GM21526 (cell line): ENCODE measurements at regions not wholly inside any gene's neighbourhood (a gene's known extent, or its start where the extent isn't known, plus 50 kb on each side); places are given as distances from the start of the nearest gene placed in this dataset.
"Not testable (repeated sequence)": the region's sequence is repeated elsewhere in the genome, so short reads cannot be mapped to it uniquely, and the experiment has no call there.

Experiments
- ATAC-seq: cut with Tn5 transposase; IDR thresholded peaks from one replicate; pipeline ENCODE4 v1.9.1; 2021; ENCODE audit warnings: moderate library complexity; ENCODE audit not compliant: unreplicated experiment, low FRiP score

DNA sequence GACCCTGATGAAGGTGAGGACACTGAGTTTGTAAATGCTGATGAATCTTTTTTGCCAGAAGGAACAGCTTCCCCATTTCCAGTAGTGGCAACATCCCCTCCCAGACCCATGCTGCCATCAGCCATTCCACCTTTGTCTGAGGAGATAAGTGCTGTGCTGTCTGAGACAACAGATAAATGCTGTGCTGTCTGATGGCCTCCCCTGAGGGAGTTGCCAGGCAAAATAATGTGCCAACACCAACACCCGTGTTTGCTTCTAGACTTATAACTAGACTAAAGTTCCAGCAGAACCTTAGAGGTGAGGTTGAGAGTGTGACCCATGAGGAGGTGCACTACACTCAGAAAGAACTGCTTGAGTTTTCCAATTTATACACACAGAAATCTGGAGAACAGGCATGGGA, 349.5 kb downstream of the C12orf75 start:
- no peak for ATAC-seq

DNA sequence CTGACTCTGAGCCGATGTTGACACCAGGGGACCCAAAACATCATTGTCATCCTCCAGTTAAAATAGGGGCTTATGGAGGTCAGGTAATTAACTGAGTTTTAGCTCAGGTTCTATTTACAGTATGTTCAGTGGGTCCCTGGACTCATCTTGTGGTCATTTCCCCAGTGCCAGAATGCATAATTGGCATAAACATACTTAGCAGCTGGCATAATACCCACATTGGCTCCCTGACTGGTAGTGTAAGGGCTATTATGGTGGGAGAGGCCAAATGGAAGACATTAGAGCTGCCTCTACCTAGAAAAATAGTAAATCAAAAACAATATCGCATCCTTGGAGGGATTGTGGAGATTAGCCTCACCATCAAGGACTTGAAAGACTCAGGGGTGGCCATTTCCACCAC, 350.9 kb downstream of the C12orf75 start:
- no peak for ATAC-seq

DNA sequence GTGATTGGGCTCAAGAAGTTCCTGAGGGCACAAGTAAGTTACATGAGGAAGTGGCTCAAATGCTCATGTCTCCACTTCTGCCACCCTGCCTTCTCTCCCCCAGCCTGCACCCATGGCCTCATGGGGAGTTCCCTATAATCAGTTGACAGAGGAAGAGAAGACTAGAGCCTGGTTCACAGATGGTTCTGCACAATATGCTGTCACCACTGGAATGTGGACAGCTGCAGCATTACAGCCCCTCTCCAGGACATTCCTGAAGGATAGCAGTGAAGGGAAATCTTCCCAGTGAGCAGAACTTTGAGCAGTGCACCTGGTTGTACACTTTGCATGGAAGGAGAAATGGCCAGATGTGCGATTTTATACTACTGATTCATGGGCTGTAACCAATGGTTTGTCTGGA, 352.3 kb downstream of the C12orf75 start:
- ATAC-seq = not testable (repeated sequence)

DNA sequence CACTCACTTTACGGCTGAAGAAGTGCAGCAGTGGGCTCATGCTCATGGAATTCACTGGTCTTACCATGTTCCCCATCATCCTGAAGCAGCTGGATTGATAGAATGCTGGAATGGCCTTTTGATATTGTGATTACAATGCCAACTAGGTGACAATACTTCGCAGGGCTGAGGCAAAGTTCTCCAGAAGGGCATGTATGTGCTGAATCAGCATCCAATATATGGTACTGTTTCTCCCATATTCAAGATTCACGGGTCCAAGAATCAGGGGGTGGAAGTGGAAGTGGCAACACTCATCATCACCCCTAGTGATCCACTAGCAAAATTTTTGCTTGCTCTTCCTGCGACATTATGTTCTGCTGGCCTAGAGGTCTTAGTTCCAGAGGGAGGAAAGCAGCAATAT, 353.3 kb downstream of the C12orf75 start:
- ATAC-seq = not testable (repeated sequence)

DNA sequence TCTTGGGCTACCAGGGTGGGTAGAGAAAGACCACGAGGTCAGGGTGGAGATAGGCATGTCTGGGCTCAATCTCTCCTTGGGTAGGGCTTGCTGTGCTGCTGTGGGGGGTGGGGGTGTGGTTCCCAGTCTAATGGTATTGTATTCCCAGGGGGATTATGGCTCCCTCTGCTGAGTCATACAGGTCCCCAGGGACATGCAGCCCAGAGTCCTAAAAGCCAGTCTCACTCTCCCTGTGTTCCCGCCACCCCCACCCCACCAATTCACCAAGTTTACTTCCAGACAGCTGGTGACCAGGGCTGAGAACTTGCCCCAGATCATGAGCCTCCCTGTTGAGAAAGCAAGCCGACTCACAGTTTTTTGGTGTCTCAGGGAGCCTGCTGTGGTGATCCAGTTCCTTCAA, 367.6 kb downstream of the C12orf75 start:
- ATAC-seq = no peak

DNA sequence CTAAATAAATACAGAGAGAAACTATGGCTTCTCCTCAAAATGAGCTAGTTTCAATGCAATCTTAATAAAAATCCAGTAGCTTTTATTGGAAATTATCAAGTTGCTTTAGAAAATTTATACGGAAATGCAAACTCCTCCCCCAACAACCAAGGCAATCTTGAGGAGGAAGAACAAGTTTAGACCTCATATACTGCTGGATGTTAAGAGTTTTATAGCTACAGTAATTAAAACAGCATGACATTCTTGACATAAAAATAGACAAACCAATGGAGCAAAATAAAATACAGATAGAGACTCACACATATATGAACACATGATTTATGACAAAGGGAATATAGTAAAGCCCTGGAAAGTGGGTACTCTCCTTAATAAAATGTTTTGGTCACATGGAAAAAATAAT, 368.7 kb downstream of the C12orf75 start:
- no peak for ATAC-seq

DNA sequence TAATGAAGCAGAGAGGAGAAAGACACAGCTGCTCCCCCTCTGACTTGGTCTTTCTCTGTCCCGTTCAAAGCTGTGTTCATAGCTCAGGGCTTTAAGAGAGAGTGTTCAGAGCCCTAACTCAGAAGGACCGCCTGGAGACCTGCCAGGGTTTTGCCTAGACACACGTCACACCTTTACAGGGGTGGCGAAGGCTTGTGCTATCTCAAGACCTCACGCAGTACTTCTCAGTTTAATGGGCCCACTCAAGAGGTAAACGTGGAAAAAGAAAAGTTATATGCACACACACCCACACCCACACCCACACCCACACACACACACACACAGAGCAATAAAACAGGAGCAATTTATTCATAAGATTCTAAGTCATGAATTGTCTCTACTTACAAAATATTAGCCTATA, 374.3 kb downstream of the C12orf75 start:
- no peak for ATAC-seq

DNA sequence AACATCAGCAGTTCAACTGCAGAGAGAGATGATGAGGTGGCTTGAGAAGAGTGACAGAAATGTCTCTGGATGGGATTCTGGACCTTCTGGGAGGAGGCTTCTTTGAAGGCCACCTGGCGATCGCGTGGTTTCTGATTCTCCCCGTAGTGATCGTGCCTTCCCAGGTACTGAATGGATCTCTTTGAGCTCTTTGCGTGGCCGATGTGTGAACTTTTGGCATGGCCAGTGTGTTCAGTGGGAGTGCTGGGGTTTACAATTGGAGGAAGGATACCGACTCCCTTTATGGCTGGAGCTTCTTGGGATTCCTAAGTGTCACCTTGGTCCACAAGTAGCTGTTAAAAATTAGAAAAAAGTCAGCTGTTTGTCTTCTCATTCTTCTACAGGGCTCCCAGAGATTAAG, 374.7 kb downstream of the C12orf75 start:
- no peak for ATAC-seq

DNA sequence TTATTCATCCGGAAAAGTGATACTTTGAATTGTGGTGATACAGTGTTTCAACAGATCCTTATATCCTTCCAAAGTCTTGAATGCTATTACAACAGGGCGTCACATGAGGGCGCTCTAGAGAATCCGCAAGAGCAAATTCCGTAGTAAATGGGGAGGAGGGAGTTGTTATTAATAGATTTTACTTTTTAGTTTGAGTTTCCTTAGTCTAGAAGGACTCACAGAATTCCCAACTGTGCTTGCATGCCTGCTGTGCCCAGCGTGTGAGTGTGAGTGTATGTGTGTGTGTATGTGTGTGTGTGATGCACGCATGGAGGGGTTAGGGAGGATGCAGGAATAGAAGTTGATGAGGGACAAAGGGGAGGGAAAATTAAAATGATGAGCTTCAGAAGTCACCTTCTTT, 375.3 kb downstream of the C12orf75 start:
- no peak for ATAC-seq

DNA sequence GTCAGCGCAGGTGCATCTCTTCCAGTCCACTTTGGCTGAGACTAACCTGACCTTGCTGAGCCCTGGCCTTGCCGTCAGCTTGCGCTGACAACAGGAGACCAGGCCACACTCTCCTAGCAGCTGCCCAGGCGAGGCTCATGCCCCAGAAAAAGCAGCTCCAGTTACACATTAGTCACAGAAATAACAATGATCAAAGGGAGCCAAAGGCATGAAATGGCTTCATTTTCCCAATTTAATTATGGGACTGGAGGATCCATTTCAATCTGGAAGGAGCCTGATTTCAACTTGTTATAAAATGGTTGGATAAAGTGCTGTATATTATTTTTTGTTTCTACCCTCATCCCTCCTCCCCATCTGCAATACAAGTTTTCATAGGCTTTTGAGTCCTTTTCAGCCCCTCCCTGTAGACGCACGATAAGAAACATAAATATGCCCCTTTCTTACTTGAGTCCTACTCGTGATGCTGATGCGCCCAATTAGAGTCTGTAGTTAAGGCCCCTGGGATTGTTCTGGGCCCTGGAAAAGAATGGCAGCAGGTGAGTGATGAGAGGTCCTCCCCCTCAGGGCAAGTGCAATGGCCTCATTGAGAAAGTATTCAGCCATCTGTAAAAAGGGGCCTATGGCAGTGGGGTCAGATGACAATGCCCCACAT, 376.0 kb downstream of the C12orf75 start:
- no peak for ATAC-seq

DNA sequence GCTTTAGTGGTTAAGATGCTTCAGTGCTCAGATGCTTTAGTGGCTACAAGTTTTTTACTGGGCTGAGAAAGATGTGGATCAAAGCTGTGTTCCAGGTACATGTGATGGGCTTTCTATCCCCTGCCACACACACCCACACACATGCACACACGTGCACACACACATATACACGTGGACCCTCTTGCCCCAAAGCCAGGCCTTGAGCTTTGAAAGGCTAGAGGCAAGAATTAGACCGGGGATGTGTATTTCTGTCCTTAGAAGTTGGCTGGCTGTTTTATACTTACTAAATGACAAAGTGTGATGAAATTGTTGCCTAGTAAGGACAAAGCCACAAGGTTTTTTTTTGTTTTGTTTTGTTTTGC, 376.5 kb downstream of the C12orf75 start:
- ATAC-seq = no peak

DNA sequence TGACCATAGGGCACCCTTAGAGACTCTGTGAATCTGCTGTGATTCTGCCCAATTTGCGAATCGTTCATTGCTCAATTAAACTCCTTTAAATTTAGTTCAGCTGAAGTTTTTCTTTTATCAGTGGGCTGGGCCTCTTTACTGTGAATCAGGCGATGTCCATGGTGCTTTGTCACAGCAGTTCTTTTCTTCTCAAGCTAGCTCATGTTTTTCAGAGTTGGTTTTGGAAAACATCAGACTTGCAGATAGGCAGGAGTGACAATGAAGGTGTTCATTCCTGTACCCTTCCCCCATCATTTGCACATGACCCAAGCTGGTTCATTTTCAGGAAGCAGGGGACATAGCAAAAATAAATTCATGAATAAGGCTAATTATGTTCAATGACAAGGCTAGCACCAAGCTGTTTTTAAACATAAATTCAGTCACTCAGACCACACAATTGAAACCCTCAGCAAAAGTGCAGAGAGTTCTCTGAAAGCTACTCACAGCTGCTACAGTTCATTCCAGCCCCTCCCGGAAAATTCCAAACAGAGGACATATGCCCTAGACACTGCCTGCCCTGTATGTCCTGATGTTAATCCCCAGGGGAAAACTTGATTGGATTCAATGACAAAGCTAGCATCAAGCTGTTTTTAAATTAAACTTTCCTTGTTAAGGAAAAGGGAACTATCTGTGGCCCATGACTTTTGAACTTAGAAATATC, 383.3 kb downstream of the C12orf75 start:
- no peak for ATAC-seq

DNA sequence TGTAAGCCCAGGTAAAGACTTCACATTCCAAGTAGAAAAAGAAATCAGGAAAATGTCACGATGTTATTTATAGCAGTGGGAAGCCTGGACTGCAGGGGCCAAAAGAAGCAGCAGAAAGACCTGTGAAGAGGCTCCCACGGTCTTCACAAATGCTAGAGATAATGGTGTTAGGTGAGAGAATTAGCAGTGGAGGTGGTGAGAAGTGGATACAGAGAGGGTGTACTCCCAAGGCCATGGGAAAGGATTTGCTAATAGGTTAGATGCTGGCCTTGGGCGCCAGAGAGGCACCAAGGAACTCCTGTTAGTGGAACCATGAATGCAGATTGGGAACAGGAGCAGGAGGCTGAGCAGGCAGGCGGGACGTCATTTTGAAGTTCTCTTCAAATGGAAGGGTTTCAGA, 386.1 kb downstream of the C12orf75 start:
- ATAC-seq = no peak

DNA sequence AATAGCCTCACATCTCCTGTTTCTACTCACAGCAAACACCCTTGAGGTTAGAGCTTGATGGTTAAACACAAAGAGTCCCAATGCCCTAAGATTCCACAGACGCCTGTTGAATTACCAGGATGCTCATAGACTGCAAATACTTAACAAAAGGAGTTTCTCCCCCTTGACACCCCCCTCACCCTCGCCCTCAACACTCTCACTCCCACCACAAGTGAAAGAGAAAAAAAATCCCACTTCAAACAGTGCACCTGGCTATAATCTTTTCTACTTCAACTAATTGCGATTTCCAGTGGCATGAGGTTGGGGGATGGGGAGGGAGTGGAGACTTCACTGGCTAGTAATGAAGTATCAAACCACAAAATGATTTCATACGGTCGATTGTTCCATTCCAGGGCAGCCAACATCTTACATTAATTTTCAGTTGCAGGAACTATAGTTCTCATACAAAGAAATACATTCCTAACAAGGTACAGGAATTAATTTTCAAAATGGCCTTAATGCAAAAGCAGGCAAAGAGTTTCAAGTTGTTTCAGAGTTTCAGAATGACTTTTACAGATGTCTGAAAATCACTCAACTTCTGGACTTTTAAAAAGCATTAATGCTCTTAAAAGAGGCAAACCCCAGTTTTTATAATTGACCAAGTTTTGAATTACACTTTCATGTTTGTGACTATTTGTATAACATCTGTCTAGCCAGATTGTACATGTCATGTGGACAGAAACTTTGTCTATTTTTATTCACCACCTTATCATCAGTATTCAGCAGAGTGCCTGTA, 390.7 kb downstream of the C12orf75 start:
- peak; percentile 80 for ATAC-seq

DNA sequence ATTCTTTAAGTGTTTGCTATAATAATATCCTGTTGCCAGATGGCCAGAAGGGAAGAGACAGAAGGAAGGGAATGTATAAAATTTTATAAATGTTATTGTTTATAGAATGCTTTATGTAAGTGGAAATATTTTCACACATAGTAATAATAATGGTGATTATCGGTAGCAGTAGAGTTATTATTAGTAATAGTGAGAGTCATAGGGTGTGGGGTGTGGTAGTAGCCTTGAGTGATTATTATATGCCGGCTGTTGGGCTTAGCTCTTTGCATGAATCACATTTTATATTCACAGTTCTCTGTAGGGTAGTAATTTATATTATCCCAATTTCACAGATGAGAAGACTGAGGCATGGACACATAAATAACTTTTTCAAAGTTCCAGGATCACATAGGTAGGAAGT, 391.4 kb downstream of the C12orf75 start:
- no peak for ATAC-seq

DNA sequence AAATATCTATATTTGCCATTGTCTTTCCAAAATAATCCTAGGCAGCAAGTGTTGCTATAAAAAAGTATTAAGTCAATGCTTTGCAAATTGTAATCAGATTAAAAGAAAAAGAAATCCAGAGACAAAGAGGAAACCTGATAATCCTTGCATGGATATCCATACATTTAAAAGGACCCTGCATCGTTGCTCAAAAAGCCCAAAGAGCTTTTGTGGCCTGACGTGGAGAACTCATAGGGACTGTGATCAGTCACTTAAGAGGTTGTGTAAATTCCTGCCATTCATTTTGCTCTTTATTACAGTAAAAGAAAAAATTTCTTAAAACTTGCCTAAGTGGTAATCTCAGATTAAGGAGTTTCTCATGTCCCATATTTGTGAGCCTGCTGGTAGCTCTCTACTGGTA, 392.6 kb downstream of the C12orf75 start:
- ATAC-seq = no peak

DNA sequence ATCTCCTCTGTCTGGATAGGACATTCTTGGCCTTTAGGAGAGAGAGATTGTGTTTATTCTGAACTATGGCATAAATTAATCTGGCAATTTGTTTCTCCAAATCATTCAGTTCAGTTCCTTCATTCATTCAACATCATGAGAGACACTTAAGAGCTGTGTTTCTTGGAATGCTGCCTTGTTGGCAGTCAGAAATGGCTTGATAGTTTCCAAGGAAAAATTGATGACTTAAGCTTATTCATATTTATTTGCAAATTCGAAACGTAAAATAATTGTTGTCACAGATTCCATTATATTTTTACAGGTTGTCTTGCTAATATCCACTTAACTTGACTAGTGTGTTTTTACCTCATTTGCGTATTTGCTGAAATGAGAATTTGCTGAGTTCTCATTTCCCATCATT, 393.0 kb downstream of the C12orf75 start:
- ATAC-seq = no peak

DNA sequence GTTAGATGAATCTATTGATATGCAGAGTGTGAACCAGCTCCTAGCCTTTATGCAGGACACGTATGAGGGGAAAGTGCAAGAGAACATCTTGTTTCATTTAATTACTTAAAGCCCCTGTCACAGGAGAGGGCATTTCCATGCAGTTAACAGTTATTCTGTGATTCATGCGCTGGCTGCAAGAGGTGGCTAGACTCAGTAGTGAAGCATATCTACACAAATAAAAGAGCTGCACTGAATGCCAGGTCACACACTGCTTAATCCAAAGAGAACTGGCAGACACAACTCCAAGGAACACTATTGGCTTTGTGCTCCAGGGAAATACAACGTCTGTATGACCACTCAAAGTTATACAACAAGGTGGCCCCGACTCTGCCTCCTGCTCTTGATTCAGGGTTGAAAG, 394.1 kb downstream of the C12orf75 start:
- ATAC-seq = no peak

DNA sequence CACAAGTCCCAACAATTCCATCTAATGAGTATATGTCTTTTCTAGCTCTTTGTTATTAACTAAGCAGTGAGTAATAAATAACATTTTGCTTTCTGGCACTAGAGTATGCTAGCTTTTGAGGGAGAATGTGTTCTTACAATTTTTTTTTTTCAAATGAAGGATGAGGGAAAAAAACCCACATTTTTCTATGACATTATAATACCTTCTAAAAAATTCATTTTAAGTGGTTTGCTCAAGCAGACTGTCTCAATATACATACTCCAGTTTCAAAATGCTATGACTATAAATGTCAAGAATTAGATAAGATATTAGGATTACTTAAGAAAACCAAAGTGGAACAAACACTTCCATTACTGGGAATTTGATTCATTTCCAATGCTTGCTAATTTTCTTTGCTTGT, 394.6 kb downstream of the C12orf75 start:
- no peak for ATAC-seq

DNA sequence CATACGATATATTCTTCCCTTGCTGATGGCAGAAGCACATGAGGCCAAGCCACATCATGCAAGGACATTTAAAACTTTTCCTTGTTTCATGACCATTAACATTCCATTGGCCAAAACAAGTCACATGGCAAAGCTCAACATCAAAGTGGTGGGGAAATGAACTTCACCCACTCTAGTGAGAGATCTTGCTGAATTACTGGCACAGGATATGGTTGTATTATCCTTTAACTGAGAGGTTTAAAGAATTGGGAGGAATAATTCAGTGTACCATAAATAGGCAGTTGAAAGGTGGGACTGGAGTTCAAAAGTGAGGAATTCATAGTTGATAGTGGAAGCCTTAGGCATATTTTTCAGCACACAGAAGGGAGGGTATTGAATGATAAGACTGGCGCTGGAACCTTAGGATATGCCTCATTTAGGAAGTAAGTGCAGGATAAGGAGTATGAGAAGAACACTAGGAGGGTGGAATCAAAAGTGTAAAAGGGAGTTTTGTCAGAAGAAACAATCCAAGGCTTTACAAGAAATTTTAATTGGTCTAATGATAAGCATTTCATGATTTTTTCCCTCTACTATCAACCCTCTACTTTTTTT, 398.8 kb downstream of the C12orf75 start:
- no peak for ATAC-seq

DNA sequence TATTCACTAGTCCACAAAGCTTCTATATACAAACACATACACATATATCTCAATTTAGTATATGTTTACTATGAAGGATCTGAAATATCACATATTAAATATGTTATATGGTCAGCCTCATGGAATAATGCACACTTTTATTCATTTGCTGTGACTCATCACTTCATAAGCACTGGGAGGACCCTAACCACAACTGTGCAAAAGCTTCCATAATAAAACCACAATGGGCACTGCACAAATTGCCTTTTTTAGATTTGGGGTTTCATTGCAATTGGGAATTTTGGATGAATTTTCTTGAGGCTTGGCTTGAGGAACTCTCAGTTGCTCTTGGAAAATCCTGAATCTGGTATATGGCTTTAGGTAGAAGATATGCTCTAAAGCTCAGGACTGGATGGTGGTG, 399.4 kb downstream of the C12orf75 start:
- ATAC-seq = no peak
